ENCODE measurements at regions not wholly inside any gene's neighbourhood (a gene's known extent, or its start where the extent isn't known, plus 50 kb on each side); places are given as distances from the start of the nearest gene placed in this dataset.

DNA sequence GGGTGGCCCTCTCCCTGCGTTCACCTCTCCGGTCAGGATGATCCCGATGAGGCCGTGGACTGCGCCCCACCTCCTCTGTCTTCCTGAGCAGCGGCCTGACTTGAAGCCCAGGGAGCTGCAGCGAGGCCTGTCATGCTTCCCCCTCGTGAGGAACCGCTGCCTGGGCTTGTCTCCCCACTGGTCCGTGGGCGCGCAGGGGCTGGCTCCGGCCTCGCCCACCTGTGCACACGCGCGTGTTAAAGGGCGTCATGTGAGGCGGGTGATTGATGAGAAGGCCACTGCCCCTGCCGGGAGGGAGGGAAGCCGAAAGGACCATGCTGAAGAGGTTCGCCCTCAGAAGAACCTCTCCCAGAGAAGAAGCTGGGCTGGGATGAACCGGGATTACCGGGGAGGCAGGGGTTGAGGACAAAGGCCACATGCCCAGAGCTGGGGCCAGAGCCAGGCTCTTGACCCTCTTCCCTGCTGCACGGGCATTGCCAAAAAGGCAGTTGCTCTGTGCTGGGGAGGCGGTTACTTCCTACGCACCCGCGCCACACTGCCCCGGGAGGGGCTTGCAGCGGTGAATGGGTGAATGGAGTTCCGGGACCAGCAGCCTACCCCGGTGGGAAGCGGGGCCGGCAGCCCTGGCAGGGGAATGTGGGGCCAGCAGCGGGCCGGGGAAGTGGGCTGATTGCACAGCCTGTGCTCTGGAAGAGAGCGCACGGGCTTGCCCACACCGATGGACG is 85.9 kb upstream of the GSE1 start:
- no peak for TF ChIP-seq POLR2A (IDR thresholded peaks at IDR 0.05)
- TF ChIP-seq, protein P1, sequence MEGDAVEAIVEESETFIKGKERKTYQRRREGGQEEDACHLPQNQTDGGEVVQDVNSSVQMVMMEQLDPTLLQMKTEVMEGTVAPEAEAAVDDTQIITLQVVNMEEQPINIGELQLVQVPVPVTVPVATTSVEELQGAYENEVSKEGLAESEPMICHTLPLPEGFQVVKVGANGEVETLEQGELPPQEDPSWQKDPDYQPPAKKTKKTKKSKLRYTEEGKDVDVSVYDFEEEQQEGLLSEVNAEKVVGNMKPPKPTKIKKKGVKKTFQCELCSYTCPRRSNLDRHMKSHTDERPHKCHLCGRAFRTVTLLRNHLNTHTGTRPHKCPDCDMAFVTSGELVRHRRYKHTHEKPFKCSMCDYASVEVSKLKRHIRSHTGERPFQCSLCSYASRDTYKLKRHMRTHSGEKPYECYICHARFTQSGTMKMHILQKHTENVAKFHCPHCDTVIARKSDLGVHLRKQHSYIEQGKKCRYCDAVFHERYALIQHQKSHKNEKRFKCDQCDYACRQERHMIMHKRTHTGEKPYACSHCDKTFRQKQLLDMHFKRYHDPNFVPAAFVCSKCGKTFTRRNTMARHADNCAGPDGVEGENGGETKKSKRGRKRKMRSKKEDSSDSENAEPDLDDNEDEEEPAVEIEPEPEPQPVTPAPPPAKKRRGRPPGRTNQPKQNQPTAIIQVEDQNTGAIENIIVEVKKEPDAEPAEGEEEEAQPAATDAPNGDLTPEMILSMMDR (IDR thresholded peaks at IDR 0.05): no peak
- no peak for TF ChIP-seq POLR2AphosphoS5 (IDR thresholded peaks at IDR 0.05)
- TF ChIP-seq EP300 (IDR thresholded peaks at IDR 0.05): no peak
